IMR-90 (cell line): ENCODE measurements at regions not wholly inside any gene's neighbourhood (a gene's known extent, or its start where the extent isn't known, plus 50 kb on each side); places are given as distances from the start of the nearest gene placed in this dataset.

Experiments used
- ATAC-seq: fragments of 200-7000 bp; cut with Tn5 transposase; 2 replicates; pipeline ENCODE4 v1.9.1; 2020; ENCODE audit warnings: low read depth, mild to moderate bottlenecking, moderate library complexity
- BruUV-seq: library from RNA; stranded (reverse); fragments of 400-500 nt; replicated peaks from 2 replicates; lab custom pipeline; 2021; lab: Mats Ljungman, UMichigan
- CTCF ChIA-PET: fragments of 300-600 bp; formaldehyde crosslinking; extraction: SDS; loops from one replicate; lab custom pipeline; 2021; ENCODE audit warnings: antibody characterized with exemption; lab: Yijun Ruan, JAX
- POLR2A ChIA-PET: fragments of 300-600 bp; sonication (Branson Sonifier 250); formaldehyde crosslinking; loops from one replicate; lab custom pipeline; 2022; ENCODE audit warnings: antibody characterized with exemption; ENCODE audit not compliant: unreplicated experiment; lab: Charles Lee
- DNase-seq: peaks from one replicate; pipeline ENCODE4 v3.0.0; 2013
- H2AFZ ChIP-seq: replicated peaks from 2 replicates; pipeline ENCODE3; 2013; ENCODE audit warnings: low read length, mild to moderate bottlenecking; ENCODE audit not compliant: poor library complexity
- H2AK5ac ChIP-seq: 2 replicates; pipeline ENCODE4 v1.6.1; 2013; ENCODE audit warnings: low read depth, low read length, inconsistent platforms
- H2AK9ac ChIP-seq: replicated peaks from 2 replicates; pipeline ENCODE3; 2013; ENCODE audit warnings: mild to moderate bottlenecking, low read depth, low read length, moderate library complexity; ENCODE audit not compliant: poor library complexity
- H2BK120ac ChIP-seq: 2 replicates; pipeline ENCODE4 v1.6.1; 2013; ENCODE audit warnings: low read depth, low read length, inconsistent platforms
- H2BK15ac ChIP-seq: 3 replicates; pipeline ENCODE4 v1.6.1; 2013; ENCODE audit warnings: low read depth, low read length, inconsistent platforms
- H2BK20ac ChIP-seq: 2 replicates; pipeline ENCODE4 v1.6.1; 2013; ENCODE audit warnings: low read depth, mild to moderate bottlenecking, inconsistent platforms, low read length, moderate library complexity
- H2BK5ac ChIP-seq: 2 replicates; pipeline ENCODE4 v1.6.1; 2013; ENCODE audit warnings: mild to moderate bottlenecking, low read depth, low read length, inconsistent platforms; ENCODE audit not compliant: poor library complexity, severe bottlenecking
- H3K14ac ChIP-seq: replicated peaks from 2 replicates; pipeline ENCODE4 v1.6.1; 2013; ENCODE audit warnings: low read depth, low read length, inconsistent platforms
- H3K18ac ChIP-seq: 2 replicates; pipeline ENCODE4 v1.6.1; 2013; ENCODE audit warnings: low read depth, low read length, control low read depth
- H3K23ac ChIP-seq: 2 replicates; pipeline ENCODE4 v1.6.1; 2013; ENCODE audit warnings: low read depth, low read length, inconsistent platforms
- H3K27ac ChIP-seq: 2 replicates; pipeline ENCODE4 v1.5.1; 2013; ENCODE audit warnings: mild to moderate bottlenecking, control low read depth, low read length; ENCODE audit not compliant: insufficient read depth
- H3K27me3 ChIP-seq: 2 replicates; pipeline ENCODE4 v1.6.1; 2013; ENCODE audit warnings: low read length; ENCODE audit not compliant: control insufficient read depth, insufficient read depth
- H3K36me3 ChIP-seq: 2 replicates; pipeline ENCODE4 v1.6.1; 2013; ENCODE audit warnings: low read length, mixed read lengths; ENCODE audit not compliant: control insufficient read depth, insufficient read depth
- H3K4ac ChIP-seq: 2 replicates; pipeline ENCODE4 v1.6.1; 2013; ENCODE audit warnings: low read depth, low read length, inconsistent platforms
- H3K4me1 ChIP-seq: 2 replicates; pipeline ENCODE4 v1.6.1; 2013; ENCODE audit warnings: low read length, mixed read lengths; ENCODE audit not compliant: control insufficient read depth, insufficient read depth
- H3K4me2 ChIP-seq: 2 replicates; pipeline ENCODE4 v1.6.1; 2013; ENCODE audit warnings: low read depth, mild to moderate bottlenecking, control low read depth, low read length, moderate library complexity
- H3K4me3 ChIP-seq: 2 replicates; pipeline ENCODE4 v1.5.1; 2013; ENCODE audit warnings: low read depth, mild to moderate bottlenecking, control low read depth, low read length, moderate library complexity; ENCODE audit not compliant: insufficient read depth
- H3K56ac ChIP-seq: 2 replicates; pipeline ENCODE4 v1.6.1; 2013; ENCODE audit warnings: low read length, inconsistent platforms; ENCODE audit not compliant: insufficient read depth; ENCODE audit errors: extremely low read depth
- H3K79me1 ChIP-seq, 2 experiments: 2 replicates each; pipeline ENCODE4 v1.6.1; 2013; ENCODE audit warnings: low read length in 2 of 2, inconsistent platforms in 1 of 2, low read depth in 1 of 2
- H3K9ac ChIP-seq: 2 replicates; pipeline ENCODE4 v1.6.1; 2013; ENCODE audit warnings: low read depth, low read length, control low read depth
- H3K9me1 ChIP-seq: 2 replicates; pipeline ENCODE4 v1.6.1; 2013; ENCODE audit warnings: low read length, inconsistent platforms; ENCODE audit not compliant: insufficient read depth
- H3K9me3 ChIP-seq: 2 replicates; pipeline ENCODE4 v1.6.1; 2013; ENCODE audit warnings: low read length; ENCODE audit not compliant: control insufficient read depth, insufficient read depth
- H4K20me1 ChIP-seq: 2 replicates; pipeline ENCODE4 v1.6.1; 2013; ENCODE audit warnings: low read length, inconsistent platforms; ENCODE audit not compliant: insufficient read depth
- H4K5ac ChIP-seq: 2 replicates; pipeline ENCODE4 v1.6.1; 2013; ENCODE audit warnings: mild to moderate bottlenecking, low read depth, low read length, control low read depth
- H4K8ac ChIP-seq, 2 experiments: 2 replicates each; pipeline ENCODE4 v1.6.1; 2013; ENCODE audit warnings: low read depth in 2 of 2, low read length in 2 of 2, control low read depth in 1 of 2, inconsistent platforms in 1 of 2
- H4K91ac ChIP-seq: 2 replicates; pipeline ENCODE4 v1.6.1; 2013; ENCODE audit warnings: low read depth, low read length, inconsistent platforms; ENCODE audit not compliant: insufficient read depth
- BHLHE40 ChIP-seq: fragments of 150-350 bp; IDR thresholded peaks from 2 replicates; pipeline ENCODE4 v1.6.1; 2016; ENCODE audit warnings: mild to moderate bottlenecking, low read depth, low read length
- CHD1 ChIP-seq: IDR thresholded peaks from 2 replicates; pipeline ENCODE4 v1.6.1; 2012; ENCODE audit warnings: low read depth, low read length, improper control_type of control experiment
- FOS ChIP-seq: fragments of 150-350 bp; IDR thresholded peaks from 2 replicates; pipeline ENCODE4 v1.6.1; 2016; ENCODE audit warnings: low read depth, low read length
- MAFK ChIP-seq: IDR thresholded peaks from 2 replicates; pipeline ENCODE4 v1.6.1; 2012; ENCODE audit warnings: low read depth, low read length, improper control_type of control experiment
- MAZ ChIP-seq: IDR thresholded peaks from 2 replicates; pipeline ENCODE4 v1.6.1; 2012; ENCODE audit warnings: low read depth, mild to moderate bottlenecking, low read length, improper control_type of control experiment, moderate library complexity, borderline replicate concordance
- NFE2L2 ChIP-seq: fragments of 150-350 bp; IDR thresholded peaks from 2 replicates; pipeline ENCODE4 v1.6.1; 2016; ENCODE audit warnings: low read depth, mild to moderate bottlenecking, low read length
- RCOR1 ChIP-seq: IDR thresholded peaks from 2 replicates; pipeline ENCODE4 v1.6.1; 2012; ENCODE audit warnings: mild to moderate bottlenecking, low read length, improper control_type of control experiment; ENCODE audit not compliant: insufficient replicate concordance
- WGBS, 2 experiments: methylation state at CpG; one replicate each; pipeline versions ENCODE4 v1.1.5 to v1.1.7; 2013; ENCODE audit warnings: missing lambda C conversion rate in 2 of 2; ENCODE audit not compliant: insufficient read length in 1 of 2; ENCODE audit errors: extremely low coverage in 2 of 2; 5-methylcytosine and 5-hydroxymethylcytosine counted together
- dilution Hi-C: fragments of 300-500 bp; cut with HindIII; formaldehyde crosslinking; loops from one replicate; pipeline ENCODE4 v1.14.3; 2018; ENCODE audit warnings: low sequenced_read_pairs; ENCODE audit not compliant: unreplicated experiment
- in situ Hi-C: fragments of 300-500 bp; cut with MboI; formaldehyde crosslinking; loops from 3 replicates; pipeline ENCODE4 v1.14.3; 2019; ENCODE audit warnings: low sequenced_read_pairs, inconsistent platforms, mixed read lengths
- intact Hi-C: fragments of 100-400 bp; cut with micrococcal nuclease; formaldehyde crosslinking; loops from 2 replicates; pipeline ENCODE4 v1.10.0; 2022

DNA sequence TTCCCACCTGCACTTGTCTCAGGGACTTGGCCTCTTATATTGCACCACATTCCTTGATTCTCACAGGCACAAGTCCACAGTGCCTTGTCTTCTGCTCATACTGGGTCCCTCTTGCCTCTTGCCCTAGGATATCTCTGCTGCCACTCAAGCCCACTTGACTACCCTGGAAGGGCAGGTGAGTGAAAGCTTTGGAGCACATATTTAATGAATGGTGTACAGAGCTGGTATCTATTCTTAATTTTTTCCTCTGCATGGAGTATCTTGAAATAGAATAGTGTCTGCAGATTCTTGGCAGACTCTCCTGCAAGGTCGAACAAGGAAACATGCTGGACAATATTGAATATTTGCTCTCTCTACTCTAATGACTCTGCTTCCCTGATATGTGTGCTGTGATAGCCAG is 1248.0 kb downstream of the MAT2B start:
- in situ Hi-C loops, result no loop called here

More for the DNA sequence above, 1248.0 kb downstream of the MAT2B start:
- intact Hi-C loops (no loop called here), dilution Hi-C loops (no loop called here)
- DNase-seq, result no peak
- H3K36me3 ChIP-seq, result no peaks in the 10 kb centered on the region
- H3K14ac ChIP-seq, result no peak overlapping the region
- H3K18ac ChIP-seq, result no peak overlapping the region
- H4K5ac ChIP-seq, result no peak overlapping the region
- BruUV-seq, result no TSS peak
- no peak overlapping the region for H2BK120ac ChIP-seq
- no peak overlapping the region for H4K8ac ChIP-seq
- no peak overlapping the region for H3K4ac ChIP-seq
- CTCF ChIA-PET, result no interaction called here
- H2AK9ac ChIP-seq, result no peak overlapping the region
- H3K27ac ChIP-seq, result no peak overlapping the region
- no peaks in the 10 kb centered on the region for H3K4me1 ChIP-seq
- H3K23ac ChIP-seq, result no peak overlapping the region
- H3K79me1 ChIP-seq, result no peaks in the 10 kb centered on the region
- H3K9me1 ChIP-seq, result no peaks in the 10 kb centered on the region
- TF ChIP-seq BHLHE40, result no peak
- no peak for TF ChIP-seq MAFK
- TF ChIP-seq MAZ, result no peak
- TF ChIP-seq CHD1, result no peak
- no peak for TF ChIP-seq FOS
- no peak for TF ChIP-seq RCOR1
- TF ChIP-seq NFE2L2, result no peak
- H4K91ac ChIP-seq, result no peak overlapping the region
- no CpG with 5 or more reads among the region's 1 CpG for WGBS, 2 experiments
- H3K56ac ChIP-seq, result no peak overlapping the region
- no peak overlapping the region for H2BK15ac ChIP-seq
- H3K4me3 ChIP-seq, result no peak overlapping the region
- no peak overlapping the region for H3K4me2 ChIP-seq
- no peak overlapping the region for H2BK5ac ChIP-seq
- POLR2A ChIA-PET, result no interaction called here
- no peak overlapping the region for H2AFZ ChIP-seq
- H3K9ac ChIP-seq, result no peak overlapping the region
- H2AK5ac ChIP-seq, result no peak overlapping the region
- ATAC-seq, result no peak
- H2BK20ac ChIP-seq, result no peak overlapping the region
- no peaks in the 10 kb centered on the region for H4K20me1 ChIP-seq
- no peaks in the 10 kb centered on the region for H3K27me3 ChIP-seq
- H3K9me3 ChIP-seq, result peaks cover 4% of the 10 kb centered on the region; the same call in 1 of the 2 replicates
